Gastroesophageal sphincter (tissue), 4 donors: ENCODE measurements at regions not wholly inside any gene's neighbourhood (a gene's known extent, or its start where the extent isn't known, plus 50 kb on each side); places are given as distances from the start of the nearest gene placed in this dataset.

Source experiments
- ATAC-seq: fragments of 150-250 bp; one replicate; pipeline ENCODE4 v1.9.1; 2016; ENCODE audit warnings: mild to moderate bottlenecking, moderate library complexity
- H3K27ac ChIP-seq, 4 donors: fragments of 200-600 bp; sonication (generic) in 3 of 4; 1 replicate in 3 of 4; 2 replicates in 1 of 4; pipeline ENCODE4 v1.5.1; 2016 to 2019
- H3K27me3 ChIP-seq: fragments of 200-600 bp; sonication (generic); one replicate; pipeline ENCODE4 v1.5.1; 2019
- H3K36me3 ChIP-seq, 2 donors: fragments of 200-600 bp; sonication (generic); one replicate each; pipeline ENCODE4 v1.5.1; 2019; ENCODE audit warnings: control low read depth in 1 of 2
- H3K4me1 ChIP-seq, 3 donors: fragments of 200-600 bp; sonication (generic); 1 replicate in 2 of 3; 2 replicates in 1 of 3; pipeline ENCODE4 v1.5.1; 2016 to 2019; ENCODE audit warnings: control low read depth in 2 of 3
- H3K4me3 ChIP-seq, 2 donors: fragments of 200-600 bp; sonication (generic); one replicate each; pipeline ENCODE4 v1.5.1; 2019; ENCODE audit warnings: mild to moderate bottlenecking in 1 of 2, moderate library complexity in 1 of 2
- H3K9me3 ChIP-seq, 3 donors: fragments of 200-600 bp; sonication (generic); one replicate each; pipeline ENCODE4 v1.5.1; 2017 to 2019; ENCODE audit warnings: control low read depth in 2 of 3
- CTCF ChIP-seq, 4 experiments: fragments of 200-600 bp in 2 of 4; fragments of 450-650 bp in 2 of 4; sonication (generic) in 1 of 4; IDR thresholded peaks; one replicate each; pipeline ENCODE4 v1.5.1; 2017 to 2019; ENCODE audit warnings: antibody characterized with exemption in 4 of 4, mild to moderate bottlenecking in 2 of 4, moderate library complexity in 2 of 4
- EP300 ChIP-seq: sonication (generic); formaldehyde crosslinking; IDR thresholded peaks from one replicate; pipeline ENCODE4 v1.6.1; 2017; ENCODE audit warnings: antibody characterized with exemption, mild to moderate bottlenecking
- POLR2A ChIP-seq, 2 donors: fragments of 450-650 bp; IDR thresholded peaks; one replicate each; pipeline ENCODE4 v1.6.1; 2017; ENCODE audit warnings: antibody characterized with exemption in 2 of 2, mild to moderate bottlenecking in 2 of 2, moderate library complexity in 1 of 2
- POLR2AphosphoS5 ChIP-seq: sonication (generic); formaldehyde crosslinking; IDR thresholded peaks from one replicate; pipeline ENCODE4 v1.6.1; 2017; ENCODE audit warnings: antibody characterized with exemption
- WGBS, 2 donors: methylation state at CpG; one replicate each; pipeline ENCODE4 v1.1.5; 2018; ENCODE audit warnings: low coverage in 1 of 2; 5-methylcytosine and 5-hydroxymethylcytosine counted together

DNA sequence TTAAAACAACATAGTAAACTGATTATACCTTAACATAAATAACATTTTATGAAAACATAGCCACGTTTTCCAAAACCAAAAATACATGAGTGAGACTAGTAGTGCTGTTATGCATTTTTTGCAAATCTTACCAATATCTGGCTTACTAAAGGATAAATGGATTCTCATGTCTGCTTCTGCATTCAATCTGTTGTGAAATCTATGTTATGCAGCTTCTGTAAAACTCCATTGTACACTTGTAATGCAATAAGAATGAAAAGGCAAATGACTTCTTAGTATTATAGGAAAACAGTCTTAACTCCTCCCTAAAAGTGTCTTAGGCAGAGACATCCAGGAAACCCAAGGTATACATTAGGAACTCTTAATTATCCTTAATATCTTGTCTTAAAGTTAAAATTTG, 330.9 kb upstream of the THBS1 start:
- TF ChIP-seq EP300 (no peak), CTCF (IDR thresholded peaks at IDR 0.05) (no peak), POLR2A (IDR thresholded peaks at IDR 0.05) (no peak), POLR2AphosphoS5 (no peak)
- no peak overlapping the region for H3K27ac ChIP-seq
- 43 to 79% methylated on average over 1 of the region's 1 CpG for WGBS, 2 donors
- no peak for ATAC-seq
- no peaks in the 10 kb centered on the region for H3K27me3 ChIP-seq
- no peaks in the 10 kb centered on the region for H3K36me3 ChIP-seq
- H3K4me1 ChIP-seq: no peaks in the 10 kb centered on the region
- H3K4me3 ChIP-seq: no peak overlapping the region
- no peaks in the 10 kb centered on the region for H3K9me3 ChIP-seq

DNA sequence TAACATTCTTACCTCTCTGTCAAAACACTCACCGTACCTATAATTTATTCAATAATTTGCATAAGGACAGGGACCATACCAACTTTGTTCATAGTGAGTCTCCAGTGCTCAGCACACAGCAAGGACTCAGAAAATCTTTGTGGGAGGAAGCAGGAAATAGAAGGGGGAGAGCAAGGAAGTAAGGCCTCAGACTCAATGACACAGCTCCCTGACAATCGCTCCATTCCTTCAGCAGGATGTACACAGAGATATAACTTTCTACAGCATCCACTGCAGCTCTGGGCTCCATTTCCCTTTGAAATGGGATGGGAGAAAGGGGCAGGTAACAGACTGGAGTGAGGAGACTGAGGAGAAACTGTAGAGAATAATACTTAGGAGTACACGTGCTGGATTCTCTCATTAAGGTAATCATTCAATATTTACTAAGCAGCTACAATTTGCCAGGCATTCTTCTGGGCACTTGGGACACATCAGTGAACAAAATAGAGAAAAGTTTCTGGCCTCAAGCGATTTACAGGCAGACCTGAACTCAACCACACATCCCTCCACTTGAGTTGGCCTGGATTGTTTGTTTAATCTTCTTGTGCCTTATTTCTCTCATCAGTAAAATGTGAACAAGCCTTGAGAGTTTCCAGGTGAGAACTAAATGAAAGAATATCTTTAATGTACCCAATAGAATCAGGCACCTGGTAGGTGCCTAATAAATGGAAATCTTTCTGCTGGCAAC, 330.3 kb upstream of the THBS1 start:
- Histone ChIP-seq H3K9me3 (no peaks in the 10 kb centered on the region), H3K4me3 (no peak overlapping the region), H3K27ac (no peak overlapping the region), H3K27me3 (no peaks in the 10 kb centered on the region), H3K4me1 (no peaks in the 10 kb centered on the region), H3K36me3 (no peaks in the 10 kb centered on the region)
- TF ChIP-seq EP300 (no peak), POLR2AphosphoS5 (no peak), CTCF (IDR thresholded peaks at IDR 0.05) (no peak), POLR2A (IDR thresholded peaks at IDR 0.05) (no peak)
- ATAC-seq: no peak
- 79 to 80% methylated on average over 3 to 4 of the region's 4 CpGs for WGBS, 2 donors

- H3K27ac ChIP-seq: no peak overlapping the region
- no peaks in the 10 kb centered on the region for H3K4me1 ChIP-seq
- no peak overlapping the region for H3K4me3 ChIP-seq
- ATAC-seq: no peak
- no peaks in the 10 kb centered on the region for H3K36me3 ChIP-seq
- no peaks in the 10 kb centered on the region for H3K9me3 ChIP-seq
- WGBS, 2 donors: 56 to 66% methylated on average over 3 of the region's 3 CpGs
- TF ChIP-seq CTCF (IDR thresholded peaks at IDR 0.05) (no peak), POLR2AphosphoS5 (no peak), EP300 (no peak), POLR2A (IDR thresholded peaks at IDR 0.05) (no peak)
- H3K27me3 ChIP-seq: no peaks in the 10 kb centered on the region
Measured at GRCh38 chr15:39251413-39252133, 329.3 kb upstream of the THBS1 start.

GRCh38 chr15:39252134-39252470, 328.8 kb upstream of the THBS1 start:
- H3K9me3 ChIP-seq: no peaks in the 10 kb centered on the region
- no peaks in the 10 kb centered on the region for H3K36me3 ChIP-seq
- no peaks in the 10 kb centered on the region for H3K27me3 ChIP-seq
- no peak for ATAC-seq
- TF ChIP-seq CTCF (IDR thresholded peaks at IDR 0.05) (no peak), POLR2AphosphoS5 (no peak), EP300 (no peak)
- no peak overlapping the region for H3K27ac ChIP-seq
- no peak overlapping the region for H3K4me3 ChIP-seq
- WGBS, 2 donors: 76 to 79% methylated on average over 2 to 4 of the region's 4 CpGs
- no peaks in the 10 kb centered on the region for H3K4me1 ChIP-seq

GRCh38 chr15:39253552-39253951, 327.3 kb upstream of the THBS1 start:
- WGBS, 2 donors: 100% methylated on average over 1 of the region's 1 CpG
- ATAC-seq: no peak
- Histone ChIP-seq H3K36me3 (no peaks in the 10 kb centered on the region), H3K27me3 (no peaks in the 10 kb centered on the region), H3K27ac (no peak overlapping the region), H3K4me1 (no peaks in the 10 kb centered on the region), H3K4me3 (no peak overlapping the region), H3K9me3 (no peaks in the 10 kb centered on the region)
- TF ChIP-seq POLR2AphosphoS5 (no peak), CTCF (IDR thresholded peaks at IDR 0.05) (no peak), POLR2A (IDR thresholded peaks at IDR 0.05) (no peak), EP300 (no peak)
